Stimulated activated effector memory CD8-positive, alpha-beta T cell treated with anti-CD3 and anti-CD28 coated beads, Interleukin-12 subunit alpha, Interleukin-12 subunit beta, amount 100 ng/mL, for 72 hours (primary cell): ENCODE measurements at regions not wholly inside any gene's neighbourhood (a gene's known extent, or its start where the extent isn't known, plus 50 kb on each side); places are given as distances from the start of the nearest gene placed in this dataset.
"Not testable (repeated sequence)": the region's sequence is repeated elsewhere in the genome, so short reads cannot be mapped to it uniquely, and the experiment has no call there.

Experiments used
- ATAC-seq: fragments of 150-1000 bp; cut with Tn5 transposase; 2 replicates; pipeline ENCODE4 v1.10.0; 2021
- DNase-seq, 2 donors: peaks; one replicate each; pipeline ENCODE4 v3.0.0; 2021 to 2022; ENCODE audit warnings: low spot score in 2 of 2
- H3K27ac Mint-ChIP-seq: one replicate; pipeline ENCODE4 v1.8.0; 2022; ENCODE audit warnings: mild to moderate bottlenecking, mixed read lengths
- H3K36me3 Mint-ChIP-seq: one replicate; pipeline ENCODE4 v1.8.0; 2022; ENCODE audit warnings: mild to moderate bottlenecking, mixed read lengths
- H3K4me1 Mint-ChIP-seq: one replicate; pipeline ENCODE4 v1.8.0; 2022; ENCODE audit warnings: mixed read lengths
- H3K4me3 Mint-ChIP-seq: one replicate; pipeline ENCODE4 v1.8.0; 2022; ENCODE audit warnings: mild to moderate bottlenecking, mixed read lengths
- H3K9me3 Mint-ChIP-seq: one replicate; pipeline ENCODE4 v1.8.0; 2022; ENCODE audit warnings: mixed read lengths

DNA sequence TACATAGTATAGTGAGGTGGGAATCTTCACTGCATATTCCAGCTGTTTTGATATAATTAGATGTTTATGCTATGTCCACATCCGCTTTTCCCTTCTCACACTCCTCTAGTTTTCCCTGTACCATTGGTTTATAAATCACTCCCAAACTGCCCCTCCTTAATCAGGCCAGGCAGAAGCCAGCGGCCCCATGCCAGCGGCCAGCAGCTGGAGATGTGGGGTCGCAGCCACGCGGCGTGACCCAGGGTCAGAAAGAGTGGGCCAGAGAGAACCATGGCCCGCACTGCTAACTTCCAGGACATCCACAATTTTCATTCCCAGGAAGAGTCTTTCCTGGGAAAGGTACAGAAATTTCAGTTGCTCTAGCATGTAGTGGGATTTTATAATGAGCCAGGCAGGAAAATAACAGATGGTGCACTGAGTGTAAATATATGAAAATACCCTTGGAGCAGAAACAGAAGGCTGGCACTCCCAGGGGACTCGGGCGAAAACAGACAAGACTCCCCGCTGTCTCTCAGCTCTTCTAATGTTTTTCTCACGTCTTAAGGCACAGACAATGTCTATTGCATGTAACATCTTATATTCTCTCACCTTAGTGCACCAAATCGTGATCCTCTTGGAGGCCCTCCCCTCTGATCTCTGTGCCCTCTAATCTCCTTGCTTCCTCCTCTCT lies 145.9 kb upstream of the ZFP42 start:
- H3K9me3 Mint-ChIP-seq: peaks cover 16% of the 10 kb centered on the region
- no peaks in the 10 kb centered on the region for H3K36me3 Mint-ChIP-seq
- no peak overlapping the region for H3K27ac Mint-ChIP-seq
- no peak for DNase-seq
- H3K4me1 Mint-ChIP-seq: no peaks in the 10 kb centered on the region
- H3K4me3 Mint-ChIP-seq: no peak overlapping the region
- ATAC-seq: no peak

DNA sequence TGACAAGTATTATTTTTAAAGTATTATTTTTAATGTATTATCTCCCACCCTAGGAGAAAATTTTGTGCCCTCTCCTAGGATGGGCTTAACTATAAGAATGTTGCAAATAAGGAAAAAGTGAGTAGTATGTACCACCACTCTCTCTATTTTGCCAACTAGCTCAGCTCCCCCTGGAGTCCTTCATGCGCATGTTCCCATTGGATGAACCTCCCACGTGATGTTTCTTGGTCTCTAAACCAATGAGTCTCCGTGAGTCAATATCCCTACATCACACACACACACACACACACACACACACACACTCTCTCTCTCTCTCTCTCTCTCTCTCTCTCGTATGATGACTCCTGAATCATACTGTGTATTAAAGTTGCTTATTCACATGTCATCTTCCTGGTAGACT lies 129.7 kb upstream of the ZFP42 start:
- H3K4me3 Mint-ChIP-seq: no peak overlapping the region
- DNase-seq: no peak
- no peaks in the 10 kb centered on the region for H3K4me1 Mint-ChIP-seq
- H3K27ac Mint-ChIP-seq: no peak overlapping the region
- H3K9me3 Mint-ChIP-seq: peaks cover 17% of the 10 kb centered on the region
- no peaks in the 10 kb centered on the region for H3K36me3 Mint-ChIP-seq
- ATAC-seq: no peak

GRCh38 chr4:187883049-187883448 lies 112.5 kb upstream of the ZFP42 start:
- ATAC-seq (no peak), DNase-seq (no peak)
- H3K4me3 Mint-ChIP-seq: no peak overlapping the region
- no peaks in the 10 kb centered on the region for H3K4me1 Mint-ChIP-seq
- no peak overlapping the region for H3K27ac Mint-ChIP-seq
- peaks cover 13% of the 10 kb centered on the region for H3K9me3 Mint-ChIP-seq
- H3K36me3 Mint-ChIP-seq: no peaks in the 10 kb centered on the region

GRCh38 chr4:187883836-187884475 lies 111.6 kb upstream of the ZFP42 start:
- H3K4me1 Mint-ChIP-seq: no peaks in the 10 kb centered on the region
- no peak overlapping the region for H3K27ac Mint-ChIP-seq
- H3K36me3 Mint-ChIP-seq: no peaks in the 10 kb centered on the region

DNA sequence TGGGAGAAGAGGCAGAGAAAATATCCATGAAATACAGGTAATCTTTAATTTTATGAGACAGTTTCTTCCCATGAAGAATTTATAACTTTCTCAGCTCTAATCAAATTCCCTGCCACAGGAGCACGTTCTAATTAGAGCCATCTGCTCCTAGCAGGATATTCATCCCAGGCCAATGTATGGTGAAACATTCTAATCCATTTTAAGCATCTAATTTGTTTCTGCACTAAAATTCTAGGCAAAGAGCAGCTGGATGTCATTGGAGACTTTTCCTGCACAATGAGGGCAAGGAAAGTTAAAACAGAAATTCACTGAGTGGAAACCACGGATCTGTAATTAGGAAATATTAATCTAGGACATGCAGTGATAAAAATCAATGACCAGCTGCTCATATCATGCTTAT lies 107.7 kb upstream of the ZFP42 start:
- ATAC-seq (no peak), DNase-seq (no peak)
- Mint-ChIP-seq H3K36me3 (no peaks in the 10 kb centered on the region), H3K4me3 (no peak overlapping the region), H3K9me3 (peaks cover 27% of the 10 kb centered on the region), H3K4me1 (no peaks in the 10 kb centered on the region), H3K27ac (no peak overlapping the region)

More at GRCh38 chr4:187883836-187884475, 111.6 kb upstream of the ZFP42 start:
- ATAC-seq (no peak), DNase-seq (no peak)
- Mint-ChIP-seq H3K4me3 (no peak overlapping the region), H3K9me3 (peaks cover 18% of the 10 kb centered on the region)

DNA sequence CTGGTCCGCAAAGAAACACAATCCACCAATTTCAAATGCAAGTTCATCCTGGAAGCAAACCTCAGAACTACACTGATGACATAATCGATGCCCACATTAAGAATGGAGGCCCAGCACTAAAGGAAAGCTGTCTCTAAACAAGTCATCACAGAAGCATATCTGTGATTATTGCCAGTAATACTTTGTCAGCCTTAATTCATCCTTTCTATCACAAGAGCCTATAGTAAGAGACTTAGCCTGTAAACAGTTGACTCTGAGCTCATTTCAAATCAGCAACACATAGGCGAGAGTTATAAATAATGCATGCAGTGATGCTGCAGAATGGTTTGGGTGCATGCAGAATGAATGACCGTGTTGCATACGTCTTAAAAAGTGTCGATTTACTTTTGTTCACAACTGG lies 105.9 kb upstream of the ZFP42 start:
- DNase-seq (no peak), ATAC-seq (no peak)
- Mint-ChIP-seq H3K27ac (no peak overlapping the region), H3K4me3 (no peak overlapping the region), H3K9me3 (peaks cover 37% of the 10 kb centered on the region), H3K4me1 (no peaks in the 10 kb centered on the region), H3K36me3 (no peaks in the 10 kb centered on the region)

DNA sequence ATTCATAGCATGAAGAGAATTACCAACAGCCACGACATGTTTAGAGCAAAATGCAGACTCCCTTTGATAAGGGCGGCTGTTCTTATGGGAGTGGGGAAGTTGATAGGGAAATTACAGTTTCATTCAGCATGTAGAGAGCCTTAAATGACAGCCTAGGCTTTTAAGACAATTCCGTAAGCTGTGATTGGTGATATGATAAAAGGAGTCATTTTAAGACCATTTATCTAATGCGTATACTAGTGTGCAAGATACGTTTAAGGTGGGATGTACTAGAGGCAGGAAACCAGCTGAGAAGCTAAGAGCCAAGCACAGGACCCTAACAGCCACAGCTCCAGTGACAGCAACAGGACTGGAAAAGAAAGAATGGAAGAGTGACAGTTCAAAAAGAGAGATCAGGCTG lies 102.2 kb upstream of the ZFP42 start:
- ATAC-seq (no peak), DNase-seq (no peak)
- peaks cover 34% of the 10 kb centered on the region for H3K9me3 Mint-ChIP-seq
- H3K27ac Mint-ChIP-seq: no peak overlapping the region
- H3K36me3 Mint-ChIP-seq: no peaks in the 10 kb centered on the region
- H3K4me1 Mint-ChIP-seq: no peaks in the 10 kb centered on the region
- H3K4me3 Mint-ChIP-seq: no peak overlapping the region

GRCh38 chr4:187903106-187903505 lies 92.5 kb upstream of the ZFP42 start:
- no peaks in the 10 kb centered on the region for H3K36me3 Mint-ChIP-seq
- DNase-seq: no peak
- no peaks in the 10 kb centered on the region for H3K4me1 Mint-ChIP-seq
- ATAC-seq: no peak
- no peak overlapping the region for H3K27ac Mint-ChIP-seq
- peaks cover 28% of the 10 kb centered on the region for H3K9me3 Mint-ChIP-seq
- no peak overlapping the region for H3K4me3 Mint-ChIP-seq

- H3K27ac Mint-ChIP-seq: no peak overlapping the region
- no peaks in the 10 kb centered on the region for H3K4me1 Mint-ChIP-seq
- no peak overlapping the region for H3K4me3 Mint-ChIP-seq
- no peaks in the 10 kb centered on the region for H3K36me3 Mint-ChIP-seq
- DNase-seq (no peak), ATAC-seq (no peak)
- H3K9me3 Mint-ChIP-seq: peaks cover 26% of the 10 kb centered on the region
Observed at GRCh38 chr4:187903700-187904099, 91.9 kb upstream of the ZFP42 start.

DNA sequence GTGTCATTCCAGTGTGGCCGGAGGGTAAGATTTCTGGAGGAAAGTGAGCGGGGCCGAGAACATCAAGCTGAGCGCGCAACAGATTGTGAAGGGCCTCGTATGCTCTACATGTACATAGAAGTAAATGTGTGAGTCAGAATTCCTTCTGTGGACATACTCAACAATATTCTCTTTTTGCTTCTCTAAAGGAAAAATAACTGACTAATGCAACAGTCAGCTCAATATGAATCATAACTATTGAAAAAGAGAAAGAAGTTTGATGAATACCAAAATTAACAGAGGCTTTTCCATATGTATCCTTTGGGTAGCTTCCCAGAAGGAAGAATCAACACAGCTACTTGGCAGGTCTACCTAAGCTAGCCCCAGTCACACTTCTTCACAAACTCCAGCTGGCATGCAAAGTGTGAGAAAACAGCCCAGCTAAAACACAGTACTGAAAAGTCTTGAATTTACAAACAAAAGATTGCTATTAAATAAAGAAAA lies 87.5 kb upstream of the ZFP42 start:
- Mint-ChIP-seq H3K36me3 (no peaks in the 10 kb centered on the region), H3K4me3 (no peak overlapping the region), H3K27ac (no peak overlapping the region), H3K9me3 (peaks cover 5% of the 10 kb centered on the region), H3K4me1 (no peaks in the 10 kb centered on the region)
- no peak for DNase-seq
- ATAC-seq: no peak

DNA sequence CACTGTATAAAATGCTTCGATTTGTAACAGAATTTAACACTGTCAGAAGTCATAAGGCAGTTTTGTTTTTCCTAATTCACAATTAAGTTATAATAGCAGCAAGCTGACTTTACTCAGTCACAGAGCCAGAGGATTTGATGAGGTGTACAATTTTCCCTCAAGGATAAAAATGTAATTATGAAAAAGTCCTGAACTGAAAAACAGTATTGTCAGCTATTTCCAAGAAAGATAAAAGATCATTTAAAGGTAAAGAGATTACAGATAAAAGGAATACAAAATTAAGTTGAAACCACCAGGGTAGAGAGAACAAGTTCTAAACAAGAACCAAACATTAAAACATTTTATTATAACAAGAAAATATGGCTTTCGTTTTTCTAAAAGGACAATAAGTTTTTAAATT lies 86.8 kb upstream of the ZFP42 start:
- H3K4me3 Mint-ChIP-seq: no peak overlapping the region
- DNase-seq: no peak
- no peaks in the 10 kb centered on the region for H3K4me1 Mint-ChIP-seq
- H3K27ac Mint-ChIP-seq: no peak overlapping the region
- no peak for ATAC-seq
- no peaks in the 10 kb centered on the region for H3K36me3 Mint-ChIP-seq
- peaks cover 8% of the 10 kb centered on the region for H3K9me3 Mint-ChIP-seq

GRCh38 chr4:187910741-187911140 lies 84.8 kb upstream of the ZFP42 start:
- Mint-ChIP-seq H3K36me3 (no peaks in the 10 kb centered on the region), H3K9me3 (peaks cover 12% of the 10 kb centered on the region), H3K27ac (no peak overlapping the region), H3K4me1 (no peaks in the 10 kb centered on the region), H3K4me3 (no peak overlapping the region)
- no peak for DNase-seq
- no peak for ATAC-seq

DNA sequence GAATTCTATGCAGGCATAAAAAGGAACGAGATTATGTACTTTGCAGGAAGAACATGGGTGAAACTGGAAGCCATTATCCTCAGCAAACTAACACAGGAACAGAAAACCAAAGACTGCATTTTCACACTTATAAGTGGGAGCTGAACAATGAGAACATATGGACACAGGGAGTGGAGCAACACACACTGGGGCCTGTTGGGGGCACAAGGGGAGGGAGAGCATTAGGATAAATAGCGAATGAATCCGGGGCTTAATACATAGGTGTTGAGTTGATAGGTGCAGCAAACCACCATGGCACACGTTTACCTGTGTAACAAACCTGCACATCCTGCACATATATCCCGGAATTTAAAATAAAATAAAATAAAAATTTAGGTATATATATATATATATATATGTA lies 80.2 kb upstream of the ZFP42 start:
- H3K36me3 Mint-ChIP-seq, DNase-seq, H3K27ac Mint-ChIP-seq, H3K4me3 Mint-ChIP-seq, ATAC-seq, H3K4me1 Mint-ChIP-seq: not testable (repeated sequence)
- peaks cover 16% of the 10 kb centered on the region for H3K9me3 Mint-ChIP-seq

GRCh38 chr4:187919966-187920365 lies 75.6 kb upstream of the ZFP42 start:
- H3K4me1 Mint-ChIP-seq: no peaks in the 10 kb centered on the region
- DNase-seq: no peak

GRCh38 chr4:187921946-187922623 lies 73.5 kb upstream of the ZFP42 start:
- DNase-seq: no peak
- peaks cover 19% of the 10 kb centered on the region for H3K9me3 Mint-ChIP-seq
- H3K36me3 Mint-ChIP-seq: no peaks in the 10 kb centered on the region
- no peak overlapping the region for H3K27ac Mint-ChIP-seq
- no peak for ATAC-seq
- H3K4me1 Mint-ChIP-seq: no peaks in the 10 kb centered on the region
- H3K4me3 Mint-ChIP-seq: no peak overlapping the region

More at GRCh38 chr4:187919966-187920365, 75.6 kb upstream of the ZFP42 start:
- H3K9me3 Mint-ChIP-seq: peaks cover 9% of the 10 kb centered on the region
- H3K4me3 Mint-ChIP-seq: no peak overlapping the region
- no peak for ATAC-seq
- H3K27ac Mint-ChIP-seq: no peak overlapping the region
- H3K36me3 Mint-ChIP-seq: no peaks in the 10 kb centered on the region

DNA sequence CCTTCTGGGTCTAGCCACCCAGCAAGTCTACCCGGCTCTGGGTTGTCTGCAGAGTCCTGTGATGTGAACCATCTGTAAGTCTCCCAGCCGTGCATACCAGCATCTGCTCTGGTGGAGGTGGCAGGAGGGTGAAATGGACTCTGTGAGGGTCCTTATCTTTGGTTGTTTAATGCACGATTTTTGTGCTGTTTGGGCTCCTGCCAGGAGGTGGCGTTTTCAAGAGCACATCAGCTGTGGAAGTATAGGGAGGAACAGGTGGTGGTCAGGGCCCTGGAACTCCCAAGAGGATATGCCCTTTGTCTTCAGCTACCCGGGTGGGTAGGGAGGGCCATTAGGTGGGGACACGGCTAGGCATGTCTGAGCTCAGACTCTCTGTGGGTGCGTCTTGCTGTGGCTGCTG lies 66.5 kb upstream of the ZFP42 start:
- ATAC-seq (no peak), DNase-seq (no peak)
- Mint-ChIP-seq H3K4me3 (no peak overlapping the region), H3K4me1 (no peaks in the 10 kb centered on the region), H3K36me3 (no peaks in the 10 kb centered on the region), H3K9me3 (peaks cover 34% of the 10 kb centered on the region), H3K27ac (no peak overlapping the region)
